ENCODE measurements at regions not wholly inside any gene's neighbourhood (a gene's known extent, or its start where the extent isn't known, plus 50 kb on each side); places are given as distances from the start of the nearest gene placed in this dataset.
"Not testable (repeated sequence)": the region's sequence is repeated elsewhere in the genome, so short reads cannot be mapped to it uniquely, and the experiment has no call there.

- DNase-seq: no peak
Observed at GRCh38 chr1:100791586-100791985, 72.0 kb downstream of the VCAM1 start.

- DNase-seq: no peak
Observed at GRCh38 chr1:100793659-100794058, 74.1 kb downstream of the VCAM1 start.

- DNase-seq: peak; percentile 16
Observed at GRCh38 chr1:100794748-100795645, 75.5 kb downstream of the VCAM1 start.

GRCh38 chr1:100795646-100795985 is 76.1 kb downstream of the VCAM1 start:
- DNase-seq: no peak

GRCh38 chr1:100796046-100796445 is 76.5 kb downstream of the VCAM1 start:
- no peak for DNase-seq

- DNase-seq: no peak
Observed at GRCh38 chr1:100799548-100799947, 80.0 kb downstream of the VCAM1 start.

- DNase-seq: no peak
Observed at GRCh38 chr1:100799954-100800612, 80.5 kb downstream of the VCAM1 start.

- DNase-seq: not testable (repeated sequence)
Observed at GRCh38 chr1:100801256-100801655, 81.7 kb downstream of the VCAM1 start.

GRCh38 chr1:100803280-100803679 is 83.7 kb downstream of the VCAM1 start:
- not testable (repeated sequence) for DNase-seq

GRCh38 chr1:100806601-100807000 is 87.1 kb downstream of the VCAM1 start:
- DNase-seq: no peak

GRCh38 chr1:100810360-100810759 is 84.3 kb downstream of the EXTL2 start:
- DNase-seq: no peak

- DNase-seq: no peak
Observed at GRCh38 chr1:100811808-100812207, 82.8 kb downstream of the EXTL2 start.

GRCh38 chr1:100814938-100815337 is 79.7 kb downstream of the EXTL2 start:
- DNase-seq: not testable (repeated sequence)

GRCh38 chr1:100816049-100816448 is 78.6 kb downstream of the EXTL2 start:
- DNase-seq: no peak

- DNase-seq: not testable (repeated sequence)
Observed at GRCh38 chr1:100820195-100820594, 74.4 kb downstream of the EXTL2 start.

- not testable (repeated sequence) for DNase-seq
Observed at GRCh38 chr1:100821919-100822318, 72.7 kb downstream of the EXTL2 start.

Data from eye (tissue), 1 donor.